ENCODE measurements at regions not wholly inside any gene's neighbourhood (a gene's known extent, or its start where the extent isn't known, plus 50 kb on each side); places are given as distances from the start of the nearest gene placed in this dataset.

GRCh38 chr5:18090177-18090576 lies 455.9 kb downstream of the TAF11L14 start:
- no peak overlapping the region for H3K27ac ChIP-seq (ENCODE audit: extremely low read depth, low read depth, low read length)
- no peak for FAIRE-seq
- H3K4me2 ChIP-seq (ENCODE audit: insufficient read depth, low read length), result no peak overlapping the region
- POLR2A ChIA-PET, result no interaction called here
- no peaks in the 10 kb centered on the region; the same call in 1 of the 2 replicates for H3K9me3 ChIP-seq (replicated peaks; ENCODE audit: control insufficient read depth, insufficient read depth, low read depth, low read length)
- WGBS (ENCODE audit: insufficient coverage, low coverage, missing lambda C conversion rate), result 0% methylated on average over 2 of the region's 2 CpGs
- no peak for DNase-seq (ENCODE audit: extremely low read depth in 1 of 4, low spot score in 3 of 4)
- intact Hi-C loops (cut with micrococcal nuclease), result no loop called here
- H2AFZ ChIP-seq (ENCODE audit: low read depth, low read length), result no peak overlapping the region
- no peaks in the 10 kb centered on the region for H3K27me3 ChIP-seq (ENCODE audit: control insufficient read depth in 2 of 2, insufficient read depth in 2 of 2, low read length in 2 of 2)
- CTCF ChIA-PET (ENCODE audit: low intra/inter-chr PET ratio), result no interaction called here
- H3K9me1 ChIP-seq (ENCODE audit: control insufficient read depth, insufficient read depth, low read length), result no peaks in the 10 kb centered on the region
- no peaks in the 10 kb centered on the region for H3K4me1 ChIP-seq (replicated peaks in 1 of 2; ENCODE audit: control insufficient read depth in 2 of 2, insufficient read depth in 2 of 2, low read length in 2 of 2)
- in situ Hi-C loops (cut with MboI), result no loop called here
- no peaks in the 10 kb centered on the region for H3K79me2 ChIP-seq (ENCODE audit: control insufficient read depth, insufficient read depth, low read length)
- H4K20me1 ChIP-seq (replicated peaks; ENCODE audit: control insufficient read depth, insufficient read depth, low read length), result no peaks in the 10 kb centered on the region
- H3K36me3 ChIP-seq (ENCODE audit: control insufficient read depth, insufficient read depth, low read length), result no peaks in the 10 kb centered on the region
- H3K4me3 ChIP-seq, result no peak overlapping the region
- H3K9ac ChIP-seq (ENCODE audit: insufficient read depth in 1 of 2, low read depth in 2 of 2, low read length in 2 of 2), result no peak overlapping the region
- no peak for ATAC-seq
- BruUV-seq (replicated peaks), result no TSS peak
- TF ChIP-seq BDP1 (IDR thresholded peaks at IDR 0.05; ENCODE audit: insufficient read depth, insufficient read length), result no peak
- no peak for TF ChIP-seq ZNF609 (CRISPR knock-in tag; IDR thresholded peaks at IDR 0.05; ENCODE audit: borderline replicate concordance)
- no peak for TF ChIP-seq NCOA1 (IDR thresholded peaks at IDR 0.05; ENCODE audit: low read depth)
- no peak for TF ChIP-seq ZC3H11A (IDR thresholded peaks at IDR 0.05; ENCODE audit: low read depth, low read length)
- no peak for TF ChIP-seq POU5F1 (IDR thresholded peaks at IDR 0.05; ENCODE audit: borderline replicate concordance, low read depth, low read length, partially characterized antibody)
- TF ChIP-seq CEBPG (CRISPR knock-in tag; IDR thresholded peaks at IDR 0.05), result no peak
- TF ChIP-seq CEBPG (tag; conservative IDR thresholded peaks at IDR 0.05 in 1 of 2, IDR thresholded peaks at IDR 0.05 in 1 of 2), result no peak
- no peak for TF ChIP-seq ZNF280B (CRISPR knock-in tag; IDR thresholded peaks at IDR 0.05)
- TF ChIP-seq ARID3A (IDR thresholded peaks at IDR 0.05; ENCODE audit: borderline replicate concordance, low read depth, low read length), result no peak
- no peak for TF ChIP-seq NRF1 (conservative IDR thresholded peaks at IDR 0.05 in 1 of 2, IDR thresholded peaks at IDR 0.05 in 1 of 2)
- no peak for TF ChIP-seq PRDM10 (IDR thresholded peaks at IDR 0.05; ENCODE audit: partially characterized antibody)
